ENCODE measurements at regions not wholly inside any gene's neighbourhood (a gene's known extent, or its start where the extent isn't known, plus 50 kb on each side); places are given as distances from the start of the nearest gene placed in this dataset.

- Mint-ChIP-seq H3K9me3 (no peaks in the 10 kb centered on the region), H3K27me3 (peaks cover 0 to 22% (median 5%) of the 10 kb centered on the region in 3 donors), H3K4me1 (no peaks in the 10 kb centered on the region), H3K36me3 (no peaks in the 10 kb centered on the region), H3K4me3 (no peak overlapping the region), H3K27ac (no peak overlapping the region)
- DNase-seq (no peak), ATAC-seq (ENCODE audit: low read depth in 2 of 2) (no peak)
Observed at GRCh38 chr3:30184091-30184810, 422.1 kb upstream of the TGFBR2 start.

GRCh38 chr3:30185872-30186271 is 420.5 kb upstream of the TGFBR2 start:
- no peak for ATAC-seq (ENCODE audit: low read depth in 2 of 2)
- H3K27me3 Mint-ChIP-seq, result peaks cover 0 to 7% (median 5%) of the 10 kb centered on the region in 3 donors
- DNase-seq, result no peak
- no peak overlapping the region for H3K4me3 Mint-ChIP-seq
- no peaks in the 10 kb centered on the region for H3K36me3 Mint-ChIP-seq
- H3K27ac Mint-ChIP-seq, result no peak overlapping the region
- no peaks in the 10 kb centered on the region for H3K9me3 Mint-ChIP-seq
- no peaks in the 10 kb centered on the region for H3K4me1 Mint-ChIP-seq

GRCh38 chr3:30186741-30187219 is 419.6 kb upstream of the TGFBR2 start:
- H3K9me3 Mint-ChIP-seq, result no peaks in the 10 kb centered on the region
- ATAC-seq (ENCODE audit: low read depth in 2 of 2) (no peak), DNase-seq (no peak)
- H3K36me3 Mint-ChIP-seq, result no peaks in the 10 kb centered on the region
- no peaks in the 10 kb centered on the region for H3K4me1 Mint-ChIP-seq
- no peak overlapping the region for H3K27ac Mint-ChIP-seq
- H3K27me3 Mint-ChIP-seq, result peaks cover 0 to 7% (median 5%) of the 10 kb centered on the region in 3 donors
- no peak overlapping the region for H3K4me3 Mint-ChIP-seq

GRCh38 chr3:30187366-30187765 is 419.0 kb upstream of the TGFBR2 start:
- H3K9me3 Mint-ChIP-seq, result no peaks in the 10 kb centered on the region
- no peaks in the 10 kb centered on the region for H3K36me3 Mint-ChIP-seq
- H3K27ac Mint-ChIP-seq, result peak overlapping the region in 1 of 6 donors; percentile 61
- no peaks in the 10 kb centered on the region for H3K4me1 Mint-ChIP-seq
- H3K4me3 Mint-ChIP-seq, result no peak overlapping the region
- peaks cover 0 to 7% (median 5%) of the 10 kb centered on the region in 3 donors for H3K27me3 Mint-ChIP-seq
- ATAC-seq (ENCODE audit: low read depth in 2 of 2) (no peak), DNase-seq (no peak)

- Mint-ChIP-seq H3K4me3 (no peak overlapping the region), H3K36me3 (no peaks in the 10 kb centered on the region), H3K9me3 (no peaks in the 10 kb centered on the region), H3K4me1 (peaks cover 0 to 10% (median 6%) of the 10 kb centered on the region in 3 donors), H3K27me3 (peaks cover 0 to 7% (median 0%) of the 10 kb centered on the region in 3 donors), H3K27ac (no peak overlapping the region)
- DNase-seq (no peak), ATAC-seq (ENCODE audit: low read depth in 2 of 2) (no peak)
Observed at GRCh38 chr3:30188713-30189112, 417.7 kb upstream of the TGFBR2 start.

GRCh38 chr3:30189900-30190299 is 416.5 kb upstream of the TGFBR2 start:
- no peak for ATAC-seq (ENCODE audit: low read depth in 2 of 2)
- no peaks in the 10 kb centered on the region for H3K36me3 Mint-ChIP-seq
- no peaks in the 10 kb centered on the region for H3K9me3 Mint-ChIP-seq
- no peak for DNase-seq
- peaks cover 0 to 7% (median 0%) of the 10 kb centered on the region in 3 donors for H3K27me3 Mint-ChIP-seq
- peaks cover 0 to 14% (median 9%) of the 10 kb centered on the region in 3 donors for H3K4me1 Mint-ChIP-seq
- no peak overlapping the region for H3K4me3 Mint-ChIP-seq
- H3K27ac Mint-ChIP-seq, result no peak overlapping the region

- H3K27ac Mint-ChIP-seq, result no peak overlapping the region
- H3K4me3 Mint-ChIP-seq, result no peak overlapping the region
- no peak for ATAC-seq (ENCODE audit: low read depth in 2 of 2)
- H3K36me3 Mint-ChIP-seq, result no peaks in the 10 kb centered on the region
- DNase-seq, result peak; percentile 5
- peaks cover 0 to 27% (median 22%) of the 10 kb centered on the region in 3 donors for H3K4me1 Mint-ChIP-seq
- no peaks in the 10 kb centered on the region for H3K9me3 Mint-ChIP-seq
- no peaks in the 10 kb centered on the region for H3K27me3 Mint-ChIP-seq
Observed at GRCh38 chr3:30193625-30194044, 412.8 kb upstream of the TGFBR2 start.

GRCh38 chr3:30195352-30195751 is 411.0 kb upstream of the TGFBR2 start:
- Mint-ChIP-seq H3K27me3 (no peaks in the 10 kb centered on the region), H3K27ac (no peak overlapping the region), H3K9me3 (no peaks in the 10 kb centered on the region), H3K36me3 (no peaks in the 10 kb centered on the region), H3K4me1 (peaks cover 0 to 27% (median 22%) of the 10 kb centered on the region in 3 donors), H3K4me3 (no peak overlapping the region)
- ATAC-seq (ENCODE audit: low read depth in 2 of 2), result no peak
- no peak for DNase-seq

- no peak for ATAC-seq (ENCODE audit: low read depth in 2 of 2)
- no peak overlapping the region for H3K4me3 Mint-ChIP-seq
- no peaks in the 10 kb centered on the region for H3K27me3 Mint-ChIP-seq
- peaks cover 4 to 22% (median 22%) of the 10 kb centered on the region in 3 donors for H3K4me1 Mint-ChIP-seq
- no peaks in the 10 kb centered on the region for H3K36me3 Mint-ChIP-seq
- no peak overlapping the region for H3K27ac Mint-ChIP-seq
- H3K9me3 Mint-ChIP-seq, result no peaks in the 10 kb centered on the region
- no peak for DNase-seq
Observed at GRCh38 chr3:30198162-30198561, 408.2 kb upstream of the TGFBR2 start.

GRCh38 chr3:30199096-30199759 is 407.2 kb upstream of the TGFBR2 start:
- DNase-seq, result peak; percentile 41
- Mint-ChIP-seq H3K4me3 (no peak overlapping the region), H3K4me1 (peaks cover 4 to 13% (median 12%) of the 10 kb centered on the region in 3 donors), H3K9me3 (no peaks in the 10 kb centered on the region), H3K36me3 (no peaks in the 10 kb centered on the region), H3K27ac (no peak overlapping the region), H3K27me3 (no peaks in the 10 kb centered on the region)
- peak in 1 of 2 donors; percentile 49 for ATAC-seq (ENCODE audit: low read depth in 2 of 2)

- H3K36me3 Mint-ChIP-seq, result no peaks in the 10 kb centered on the region
- H3K27me3 Mint-ChIP-seq, result no peaks in the 10 kb centered on the region
- H3K4me3 Mint-ChIP-seq, result peak overlapping the region in 1 of 8 donors; percentile 4
- peaks cover 4 to 13% (median 12%) of the 10 kb centered on the region in 3 donors for H3K4me1 Mint-ChIP-seq
- DNase-seq (no peak), ATAC-seq (ENCODE audit: low read depth in 2 of 2) (no peak)
- H3K27ac Mint-ChIP-seq, result no peak overlapping the region
- H3K9me3 Mint-ChIP-seq, result no peaks in the 10 kb centered on the region
Observed at GRCh38 chr3:30199855-30200254, 406.5 kb upstream of the TGFBR2 start.

- no peaks in the 10 kb centered on the region for H3K9me3 Mint-ChIP-seq
- no peaks in the 10 kb centered on the region for H3K36me3 Mint-ChIP-seq
Observed at GRCh38 chr3:30201715-30202114, 404.7 kb upstream of the TGFBR2 start.

GRCh38 chr3:30203301-30203700 is 403.1 kb upstream of the TGFBR2 start:
- DNase-seq (no peak), ATAC-seq (ENCODE audit: low read depth in 2 of 2) (no peak)
- peaks cover 11 to 15% (median 13%) of the 10 kb centered on the region in 3 donors for H3K4me1 Mint-ChIP-seq
- H3K4me3 Mint-ChIP-seq, result no peak overlapping the region
- H3K27ac Mint-ChIP-seq, result no peak overlapping the region
- H3K9me3 Mint-ChIP-seq, result no peaks in the 10 kb centered on the region
- no peaks in the 10 kb centered on the region for H3K36me3 Mint-ChIP-seq
- H3K27me3 Mint-ChIP-seq, result no peaks in the 10 kb centered on the region

More at GRCh38 chr3:30201715-30202114, 404.7 kb upstream of the TGFBR2 start:
- Mint-ChIP-seq H3K4me3 (no peak overlapping the region), H3K27me3 (no peaks in the 10 kb centered on the region), H3K4me1 (peaks cover 11 to 18% (median 15%) of the 10 kb centered on the region in 3 donors), H3K27ac (no peak overlapping the region)
- no peak for DNase-seq
- no peak for ATAC-seq (ENCODE audit: low read depth in 2 of 2)

GRCh38 chr3:30204126-30204525 is 402.3 kb upstream of the TGFBR2 start:
- ATAC-seq (ENCODE audit: low read depth in 2 of 2) (no peak), DNase-seq (no peak)
- H3K36me3 Mint-ChIP-seq, result no peaks in the 10 kb centered on the region
- no peak overlapping the region for H3K4me3 Mint-ChIP-seq
- peaks cover 11 to 15% (median 13%) of the 10 kb centered on the region in 3 donors for H3K4me1 Mint-ChIP-seq
- no peaks in the 10 kb centered on the region for H3K9me3 Mint-ChIP-seq
- no peak overlapping the region for H3K27ac Mint-ChIP-seq
- no peaks in the 10 kb centered on the region for H3K27me3 Mint-ChIP-seq

Data from naive B cell (primary cell).